ENCODE measurements at regions not wholly inside any gene's neighbourhood (a gene's known extent, or its start where the extent isn't known, plus 50 kb on each side); places are given as distances from the start of the nearest gene placed in this dataset.

DNA sequence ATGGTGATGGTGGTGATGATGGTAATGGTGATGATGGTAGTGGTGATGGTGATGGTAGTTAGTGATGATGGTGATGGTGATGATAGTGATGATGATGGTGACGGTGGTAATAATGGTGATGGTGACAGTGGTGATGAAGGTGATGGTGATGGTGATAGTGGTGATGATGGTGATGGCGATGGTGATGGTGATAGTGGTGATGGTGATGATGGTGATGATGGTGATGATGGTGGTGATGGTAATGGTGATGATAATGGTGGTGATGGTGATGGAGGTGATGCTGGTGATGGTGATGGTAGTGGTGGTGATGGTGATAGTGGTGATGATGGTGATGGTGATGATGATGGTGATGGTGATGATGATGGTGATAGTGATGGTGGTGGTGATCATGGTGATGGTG, 148.7 kb upstream of the TNRC6C start:
- no peak for DNase-seq

DNA sequence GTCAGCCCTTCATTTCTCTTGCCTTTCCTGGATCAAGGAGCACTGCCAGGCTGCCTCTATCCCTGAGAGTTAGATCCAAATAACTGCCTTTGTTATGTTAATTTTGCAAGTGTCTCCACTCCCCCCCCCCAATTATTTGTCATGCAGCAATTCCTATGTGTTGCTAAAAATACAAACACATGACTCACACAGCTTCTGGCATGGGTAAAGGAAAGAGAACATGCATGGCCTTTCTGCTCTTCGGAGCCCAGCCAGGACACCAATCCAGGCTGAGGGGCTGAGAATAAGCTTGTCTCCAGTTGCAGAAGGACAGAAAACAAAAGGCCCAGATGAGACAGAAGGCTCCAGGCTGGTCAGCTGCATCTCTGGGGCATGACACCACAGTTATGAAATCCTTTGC, 148.0 kb upstream of the TNRC6C start:
- DNase-seq, result no peak

DNA sequence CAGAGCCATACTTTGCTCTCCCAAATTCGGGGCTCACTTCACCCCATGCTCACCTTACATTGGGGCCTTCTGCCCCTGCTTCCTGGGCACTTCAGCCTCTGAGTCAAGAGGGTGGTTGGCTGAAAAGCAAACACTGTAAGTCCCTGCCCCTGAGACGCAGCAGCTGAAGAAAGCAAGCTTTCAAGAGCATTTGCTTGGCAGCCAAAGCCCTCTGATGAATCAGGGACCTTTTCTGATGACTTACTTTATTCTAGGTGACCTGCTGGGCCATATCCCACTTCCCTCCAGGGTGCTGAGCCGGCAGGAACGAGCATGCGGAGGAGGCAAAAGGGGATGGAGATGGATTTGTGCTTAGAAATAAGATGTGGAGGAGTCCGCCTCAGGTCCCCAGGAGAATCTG, 147.0 kb upstream of the TNRC6C start:
- no peak for DNase-seq

DNA sequence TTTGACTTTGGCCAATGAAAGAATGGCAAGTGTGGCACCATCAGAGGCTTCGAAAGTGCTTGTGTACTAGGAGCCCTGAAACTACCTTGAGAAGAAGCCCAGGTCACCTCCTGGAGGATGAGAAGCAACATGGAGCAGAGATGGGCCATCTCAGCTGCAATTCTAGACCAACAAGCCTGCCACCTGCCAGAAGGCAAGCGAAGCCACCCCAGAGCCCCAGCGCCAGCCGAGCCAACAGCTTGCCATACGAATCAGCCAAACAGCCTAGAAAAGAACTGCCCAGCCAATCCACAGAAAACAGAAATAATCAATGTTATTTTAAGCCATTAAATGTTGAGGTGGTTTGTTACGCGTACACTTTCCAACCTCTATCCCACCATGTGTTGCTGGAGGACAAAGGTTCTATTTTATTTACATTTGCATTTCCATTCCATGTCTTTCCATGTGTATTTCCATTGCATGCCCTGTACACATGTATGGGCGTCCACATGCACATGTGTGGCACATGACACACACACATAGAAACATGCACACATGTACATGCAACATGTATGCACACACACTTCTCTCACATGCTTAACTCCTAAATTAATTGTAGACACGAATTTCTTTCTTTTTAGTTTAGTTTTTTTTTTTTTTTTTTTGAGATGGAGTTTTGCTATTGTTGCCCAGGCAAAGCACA, 144.3 kb upstream of the TNRC6C start:
- no peak for DNase-seq

DNA sequence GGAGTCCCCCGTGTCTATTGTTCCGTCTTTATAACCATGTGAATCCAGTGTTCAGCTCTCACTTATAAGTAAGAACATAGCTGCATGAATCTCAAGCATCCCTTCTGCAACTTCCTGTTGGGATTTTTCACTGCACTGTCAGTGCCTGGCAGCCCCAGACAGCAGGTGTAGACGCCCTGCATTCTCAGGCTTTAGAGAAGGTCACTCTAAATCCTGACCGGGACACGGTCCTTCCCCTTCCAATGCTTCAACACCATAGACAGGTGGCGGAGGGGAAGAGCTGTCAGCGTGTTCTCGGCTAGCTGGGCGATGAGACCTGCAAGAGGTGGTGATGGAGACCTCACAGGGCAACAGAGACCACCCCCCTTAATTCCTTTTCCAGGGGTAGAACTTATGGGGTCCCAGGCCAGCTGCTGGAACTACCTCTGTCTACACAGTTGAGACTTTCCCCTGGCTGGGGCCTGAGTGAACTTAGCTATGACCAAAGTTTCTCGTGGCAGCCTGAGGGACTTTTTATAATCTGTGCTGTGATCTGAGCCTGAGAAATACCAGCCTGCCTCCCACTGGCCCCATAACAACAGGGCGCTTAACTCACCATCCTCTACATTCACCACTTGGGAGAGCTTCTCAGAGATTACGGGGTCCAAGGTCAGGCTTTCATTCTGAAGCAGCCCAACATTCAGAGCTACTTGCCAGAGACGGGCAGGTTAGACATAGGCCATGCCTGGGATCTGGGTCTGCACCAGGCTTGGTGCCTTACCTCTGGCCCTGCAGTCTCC, 143.2 kb upstream of the TNRC6C start:
- no peak for DNase-seq

DNA sequence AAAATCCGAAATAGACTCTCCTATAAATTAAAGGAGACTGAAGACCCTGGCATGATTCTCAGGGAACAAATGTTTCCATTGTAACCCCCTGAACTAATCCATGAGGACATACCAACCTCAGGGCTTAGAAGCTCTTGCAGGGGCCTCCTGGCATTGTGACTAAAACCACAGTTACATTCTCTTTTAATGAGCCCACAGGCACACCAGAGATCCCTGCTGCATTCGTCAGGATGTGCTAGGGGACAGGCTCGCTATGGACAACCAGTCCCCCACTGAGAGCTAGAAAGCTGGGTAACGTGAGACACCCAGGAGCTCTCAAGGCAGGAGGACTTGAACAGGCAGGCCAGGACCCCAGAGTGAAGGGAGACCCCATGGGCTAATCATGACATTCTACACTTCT, 140.6 kb upstream of the TNRC6C start:
- DNase-seq, result no peak

DNA sequence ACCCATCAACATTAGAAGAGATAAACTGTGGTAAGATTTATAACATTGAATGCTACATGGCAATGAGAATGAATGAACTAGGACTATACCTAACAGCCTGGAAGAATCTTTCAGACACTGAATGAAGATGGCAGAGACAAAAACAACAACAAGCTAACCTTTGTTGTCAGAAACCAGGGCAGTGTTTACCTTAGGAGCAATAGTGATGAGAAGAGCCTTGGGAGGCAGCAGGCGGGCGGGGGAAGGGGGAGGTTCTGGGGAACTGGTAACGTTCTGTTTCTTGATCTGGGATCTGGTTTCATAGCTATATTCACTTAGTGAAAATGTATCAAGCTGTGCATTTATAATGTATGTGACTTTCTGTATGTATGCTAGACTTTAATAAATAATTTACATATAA, 139.0 kb upstream of the TNRC6C start:
- DNase-seq, result peak in 1 of 2 experiments; percentile 13

DNA sequence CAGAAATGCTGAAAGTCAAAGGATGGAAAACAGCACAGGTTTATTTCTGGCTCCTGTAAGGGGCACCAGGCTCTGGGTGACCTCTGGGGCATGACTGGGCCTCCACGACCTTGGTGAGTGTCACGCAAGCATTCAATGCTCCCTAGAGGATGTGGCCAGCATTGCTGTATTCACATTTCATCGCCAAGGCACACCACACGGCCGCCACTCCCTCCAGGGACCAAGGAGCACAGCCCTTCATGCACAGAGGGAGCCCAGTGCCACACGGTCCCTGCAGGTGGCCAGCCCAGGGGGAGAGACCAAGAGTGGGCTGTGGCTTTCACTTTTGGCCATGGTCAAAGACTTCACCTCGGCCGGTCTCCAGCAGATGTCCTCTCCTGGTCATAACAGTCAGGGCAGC, 137.4 kb upstream of the TNRC6C start:
- peak in 1 of 2 experiments; percentile 29 for DNase-seq

DNA sequence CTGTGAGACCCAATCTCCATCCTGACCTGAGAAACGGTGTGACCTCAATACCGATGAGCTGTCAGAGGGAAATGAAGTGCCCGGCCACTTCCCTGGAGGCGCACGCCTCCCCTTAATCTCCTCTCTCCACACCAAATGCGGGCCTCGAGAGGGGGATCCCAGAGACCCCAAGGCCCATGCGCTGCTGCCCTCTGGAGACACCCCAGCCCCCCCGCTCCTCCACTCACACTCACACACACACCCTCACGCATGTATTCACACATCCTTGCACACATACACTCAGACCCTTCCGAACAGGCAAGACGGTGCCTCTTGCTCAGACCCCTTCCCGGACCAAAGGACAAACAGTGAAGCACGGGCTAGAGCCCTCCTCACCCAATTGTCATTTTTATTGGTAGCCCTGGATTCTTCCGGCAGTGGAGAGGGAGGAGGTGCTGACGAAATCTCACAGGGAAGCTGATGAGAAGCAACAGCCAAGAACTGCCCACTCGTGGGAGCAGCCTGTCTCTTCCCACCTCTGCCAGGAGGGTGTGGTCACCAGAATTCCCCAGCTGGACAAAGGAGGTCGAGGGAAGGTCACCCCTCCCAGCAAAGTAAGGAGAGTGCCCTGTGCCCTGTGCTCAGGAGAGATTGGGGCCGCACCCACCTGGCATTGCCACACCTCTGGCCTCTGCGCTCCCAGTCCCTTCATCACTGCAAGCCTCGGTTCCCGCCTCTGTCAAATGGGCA, 136.0 kb upstream of the TNRC6C start:
- DNase-seq, result no peak

DNA sequence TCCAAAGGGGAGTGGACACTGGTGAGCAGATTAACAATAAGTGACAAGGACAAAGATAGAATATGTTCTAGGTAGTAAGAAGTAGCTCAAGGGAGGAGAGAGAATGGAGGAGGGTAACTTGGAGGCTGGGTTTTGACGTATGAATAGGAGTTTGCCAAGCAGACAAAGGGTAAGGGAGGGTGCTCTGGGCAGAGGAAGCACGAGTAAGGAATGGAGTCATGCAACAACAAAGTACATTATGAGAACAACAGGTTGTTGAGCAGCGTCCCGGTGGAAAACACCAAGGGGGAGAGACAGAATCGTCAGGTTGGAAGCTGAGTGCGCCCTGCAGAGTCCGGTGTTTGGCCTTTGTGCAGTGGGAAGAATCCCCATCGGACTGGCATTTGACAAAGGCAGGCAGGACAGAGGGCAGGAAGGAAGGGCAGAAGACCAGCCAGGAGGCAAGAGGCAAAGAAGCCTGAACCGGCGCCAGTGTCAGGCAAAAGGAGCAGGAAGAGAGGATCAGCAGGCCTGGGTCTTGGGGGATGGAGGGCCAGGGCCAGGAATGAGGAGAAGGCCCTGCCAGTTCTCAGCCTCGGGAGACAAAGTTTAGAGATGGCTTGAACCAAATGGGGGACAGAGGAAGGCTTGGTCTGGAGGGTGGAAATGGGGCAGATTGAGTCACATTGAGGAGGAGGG, 134.3 kb upstream of the TNRC6C start:
- DNase-seq, result no peak

DNA sequence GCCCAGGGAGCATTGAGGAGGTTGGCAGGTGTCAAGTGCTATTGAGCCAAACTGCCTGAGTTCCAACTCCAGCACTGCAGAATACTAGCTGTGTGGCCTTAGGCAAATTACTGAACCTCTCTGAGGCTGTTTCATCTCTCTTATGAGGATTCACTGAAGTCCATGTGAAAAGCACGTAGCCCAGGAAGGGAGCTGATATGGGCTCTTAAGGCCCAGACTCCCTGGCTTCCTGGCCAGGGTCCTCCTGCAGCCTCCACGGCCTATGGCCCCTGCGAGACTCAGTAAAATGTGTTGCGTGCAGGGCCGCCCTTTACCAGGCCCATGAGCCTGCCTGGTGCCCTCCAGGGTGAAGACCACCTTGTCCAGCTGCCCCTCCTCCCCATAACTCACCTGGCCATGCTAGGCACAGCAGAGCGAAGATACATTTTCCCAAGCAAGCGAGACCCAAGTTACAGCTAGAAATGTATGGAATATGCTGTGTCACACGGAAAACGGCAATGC, 133.7 kb upstream of the TNRC6C start:
- DNase-seq, result no peak

DNA sequence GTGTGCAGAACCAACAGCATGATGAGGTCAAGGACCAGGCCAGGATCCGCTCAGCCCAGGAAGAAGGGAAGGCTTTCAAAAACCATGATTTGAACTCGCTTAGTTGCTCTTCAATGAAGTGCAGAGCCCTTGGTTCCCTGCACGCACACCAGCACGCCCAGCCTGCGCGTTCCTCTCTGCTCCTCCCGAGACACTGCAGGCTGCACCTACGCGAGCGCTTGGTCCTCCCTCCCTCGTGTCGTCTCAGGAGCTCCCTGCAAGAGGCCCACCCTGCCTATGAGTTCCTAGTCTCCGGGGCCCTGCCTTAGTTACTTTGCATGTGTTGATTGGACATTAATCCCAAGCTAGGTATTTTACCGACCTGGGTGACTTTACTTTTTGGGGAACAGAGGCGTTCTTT, 132.9 kb upstream of the TNRC6C start:
- no peak for DNase-seq

DNA sequence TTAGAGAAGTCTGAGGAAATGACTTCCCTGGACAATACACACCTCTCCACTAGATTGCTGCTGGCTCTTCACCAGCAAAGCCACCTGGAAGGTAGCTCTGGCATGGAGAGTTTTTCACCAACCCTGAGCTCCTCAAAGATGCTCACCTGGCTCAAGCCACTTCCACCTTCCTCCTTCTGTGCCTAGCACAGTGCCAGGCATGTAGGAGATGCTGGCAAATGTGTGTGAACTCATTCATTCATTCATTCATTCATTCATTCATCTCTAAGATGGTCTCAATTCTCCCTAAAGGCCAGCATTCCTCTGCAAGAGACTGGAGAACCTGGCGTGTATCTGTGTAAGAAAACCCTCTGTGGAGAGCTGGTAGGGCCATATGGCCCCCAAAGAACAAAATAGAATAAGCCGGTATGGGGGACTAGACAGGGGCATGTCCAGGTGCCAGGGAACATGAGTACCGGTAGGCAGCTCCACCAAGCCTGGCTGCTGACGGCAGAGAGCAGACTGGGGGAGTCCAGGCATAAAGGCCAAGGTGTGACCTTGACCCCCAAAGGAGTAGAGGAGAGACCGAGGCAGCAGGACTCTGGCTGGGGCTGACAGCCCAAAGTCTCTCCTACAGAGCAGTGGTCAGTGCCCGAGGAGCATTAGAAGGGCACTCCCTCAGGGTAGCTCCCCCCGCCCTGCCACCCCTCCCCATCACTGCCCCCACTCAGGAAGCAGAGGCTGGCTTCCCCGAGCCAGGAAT, 132.2 kb upstream of the TNRC6C start:
- no peak for DNase-seq

DNA sequence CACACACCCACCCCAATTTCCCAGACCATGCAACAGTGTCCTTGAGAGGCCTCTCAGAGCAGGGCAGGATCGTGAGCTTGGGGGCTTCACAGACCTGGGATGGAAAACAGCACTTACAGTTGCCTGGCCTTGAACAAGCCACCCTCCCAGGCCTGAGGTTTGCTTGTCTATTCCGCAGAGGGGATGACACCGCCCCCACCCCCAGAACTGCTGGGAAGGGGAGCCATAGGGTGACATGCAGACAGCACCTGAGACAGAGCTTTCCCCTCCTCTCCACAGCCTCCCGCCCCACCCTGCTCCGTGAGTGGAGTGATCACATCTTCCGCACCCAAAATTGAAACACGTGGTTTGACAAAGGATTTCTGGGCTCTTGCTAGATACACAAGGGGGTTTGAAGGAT, 131.5 kb upstream of the TNRC6C start:
- no peak for DNase-seq

DNA sequence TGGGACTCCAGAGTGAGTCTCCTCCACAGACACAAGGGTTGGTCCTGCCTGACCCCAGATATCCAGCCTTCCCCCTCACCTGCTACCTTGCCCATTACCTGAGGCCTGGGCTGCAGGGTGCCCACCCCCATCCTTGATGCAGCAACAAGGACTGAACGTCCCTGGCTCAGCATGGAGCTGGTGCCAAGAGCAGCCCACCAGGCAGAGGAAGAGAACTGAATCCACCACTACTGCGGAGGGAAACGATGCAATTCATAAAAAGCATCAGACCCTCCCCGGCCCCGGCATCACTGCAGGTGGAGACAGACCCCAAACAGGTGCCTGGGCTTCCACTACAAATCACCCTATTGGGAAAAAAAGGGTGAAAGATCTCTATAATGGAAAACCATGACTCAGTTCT, 131.0 kb upstream of the TNRC6C start:
- DNase-seq, result no peak

DNA sequence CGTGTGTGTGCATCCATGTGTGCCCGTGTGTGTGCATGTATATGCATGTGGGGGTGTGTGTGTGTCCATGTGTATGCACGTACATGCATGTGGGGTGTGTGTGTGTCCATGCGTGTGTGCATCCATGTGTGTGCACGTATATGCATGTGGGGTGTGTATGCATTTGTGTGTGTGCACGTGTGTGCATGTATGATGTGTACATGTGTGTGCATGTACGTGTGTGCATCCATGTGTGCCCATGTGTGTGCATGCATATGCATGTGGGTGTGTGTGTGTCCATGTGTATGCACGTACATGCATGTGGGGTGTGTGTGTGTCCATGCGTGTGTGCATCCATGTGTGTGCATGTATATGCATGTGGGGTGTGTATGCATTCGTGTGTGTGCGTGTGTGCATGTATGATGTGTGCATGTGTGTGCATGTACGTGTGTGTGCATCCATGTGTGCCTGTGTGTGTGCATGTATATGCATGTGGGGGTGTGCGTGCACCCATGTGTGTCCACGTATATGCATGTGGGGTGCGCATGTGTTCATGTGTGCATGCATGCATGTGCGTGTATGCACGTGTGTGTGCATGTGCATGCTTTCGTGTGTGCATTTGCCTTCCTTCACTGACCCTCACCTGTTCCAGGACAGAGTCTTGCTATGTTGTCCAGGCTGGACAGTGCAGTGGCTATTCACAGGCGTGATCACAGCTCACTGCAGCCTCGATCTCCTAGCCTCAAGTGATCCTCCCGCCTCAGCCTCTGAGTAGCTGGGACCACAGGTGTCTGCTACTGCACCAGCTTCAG, 129.6 kb upstream of the TNRC6C start:
- no peak for DNase-seq

DNA sequence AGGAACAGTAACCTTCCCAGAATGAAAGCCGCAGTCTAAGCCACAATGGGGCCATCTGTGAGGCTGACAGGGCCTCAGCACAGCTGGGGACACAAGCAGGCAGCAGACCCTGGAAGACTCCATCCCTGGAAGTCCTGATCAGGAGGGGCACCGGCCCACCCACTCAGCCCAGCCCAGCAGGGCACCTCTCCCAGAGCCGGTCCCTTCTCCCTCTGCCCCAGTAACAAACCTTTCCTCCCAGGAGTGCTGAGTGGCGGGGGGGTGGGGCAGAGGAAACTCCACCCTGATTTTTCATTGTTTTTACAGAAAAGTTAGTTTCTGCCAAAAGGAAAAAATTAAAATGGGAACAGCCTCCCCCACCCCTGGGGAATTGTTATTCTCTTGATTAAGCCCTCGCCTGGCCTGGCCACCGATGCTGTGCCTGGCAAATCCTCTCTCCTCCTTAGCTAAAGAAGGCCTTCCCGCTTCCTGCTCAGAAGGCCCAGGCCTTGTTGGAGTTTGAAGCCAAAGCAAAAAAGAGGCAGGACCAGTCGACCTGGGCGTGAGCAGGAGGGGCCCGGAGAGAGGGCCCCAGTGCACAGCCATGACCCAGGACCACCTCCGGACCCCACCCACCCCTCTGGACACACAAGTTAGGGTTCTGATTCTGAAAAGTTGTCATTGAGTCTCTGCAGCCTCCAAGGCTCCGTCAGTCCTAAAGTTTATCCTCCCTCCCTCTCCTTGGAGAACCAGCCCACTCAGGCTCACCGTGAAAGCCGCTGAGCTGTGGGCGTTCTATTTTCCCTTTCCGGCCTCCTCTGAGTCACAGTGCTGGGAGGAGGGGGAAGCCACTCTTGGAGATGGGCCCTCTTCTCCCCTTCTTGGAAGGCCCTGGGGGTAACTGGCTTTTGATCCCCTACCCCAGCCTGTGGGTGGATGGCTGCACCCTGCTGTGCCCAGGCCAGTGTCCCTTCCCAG, 128.4 kb upstream of the TNRC6C start:
- DNase-seq, result no peak

DNA sequence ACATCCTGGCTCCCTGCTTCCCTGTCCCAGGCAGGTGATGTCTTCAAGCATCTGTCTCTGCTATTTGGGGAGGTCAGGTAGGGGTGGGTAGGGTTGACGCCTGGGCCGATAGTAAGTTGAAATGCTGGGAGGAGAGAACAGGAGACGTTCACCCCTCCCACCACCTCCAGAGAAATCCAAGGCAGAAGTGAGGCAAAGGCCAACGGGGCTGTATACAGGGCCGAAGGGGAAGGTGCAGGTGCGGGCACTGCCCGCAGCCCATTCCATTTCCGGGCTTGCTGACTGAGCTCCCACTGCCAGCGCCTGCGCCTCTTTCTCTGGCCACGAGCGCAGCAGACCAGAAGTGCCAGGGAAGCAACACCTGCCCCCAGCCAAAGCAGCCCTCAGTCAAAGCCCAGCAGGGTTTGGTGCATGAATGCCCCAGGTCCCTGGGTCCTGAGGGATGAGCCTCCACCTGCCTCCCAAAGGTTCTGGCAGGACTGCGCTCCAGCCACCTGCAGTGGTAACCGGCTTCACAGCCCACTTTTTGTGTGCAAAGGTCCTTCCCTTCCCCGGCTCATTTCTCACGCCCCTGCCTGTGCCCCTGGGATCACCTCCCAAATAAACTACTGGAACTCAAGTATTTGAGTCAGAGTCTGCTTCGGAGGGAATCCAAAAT, 127.6 kb upstream of the TNRC6C start:
- no peak for DNase-seq

DNA sequence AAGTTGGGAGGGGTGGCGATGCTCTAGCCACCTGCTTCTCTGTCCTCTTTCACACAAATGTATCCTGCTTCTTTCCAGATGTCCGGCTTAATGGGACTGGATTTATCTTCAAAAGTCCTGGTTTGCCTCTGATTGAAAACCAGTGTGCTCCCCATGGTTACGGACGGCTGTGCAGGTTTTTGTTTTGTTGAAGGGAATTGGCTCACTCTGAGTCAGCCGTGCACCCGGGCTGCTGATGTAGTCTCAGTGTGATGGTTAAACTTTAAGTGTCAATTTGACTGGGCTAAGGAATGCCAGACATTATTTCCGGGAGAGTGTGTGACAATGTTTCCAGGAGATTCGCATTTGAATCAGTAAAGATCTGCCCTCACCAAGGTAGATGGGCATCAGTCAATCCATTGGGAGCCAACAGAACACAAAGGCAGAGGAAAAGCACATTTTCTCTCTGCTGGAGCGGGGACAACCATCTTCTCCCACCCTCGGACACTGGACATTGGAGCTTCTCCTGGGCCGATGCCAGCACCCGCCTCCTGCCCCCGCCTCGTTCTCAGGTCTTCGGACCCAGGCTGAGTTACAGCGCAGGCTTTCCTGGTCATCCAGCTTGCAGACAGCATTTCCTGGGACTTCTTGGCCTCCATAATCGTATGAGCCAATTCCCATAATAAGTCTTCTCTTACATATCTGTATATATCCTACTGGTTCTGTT, 126.9 kb upstream of the TNRC6C start:
- no peak for DNase-seq
